OCI-LY7 (cell line): ENCODE measurements at regions not wholly inside any gene's neighbourhood (a gene's known extent, or its start where the extent isn't known, plus 50 kb on each side); places are given as distances from the start of the nearest gene placed in this dataset.

Source experiments
- BruUV-seq: library from RNA; stranded (reverse); fragments of 400-500 nt; replicated peaks from 2 replicates; lab custom pipeline; 2021; lab: Mats Ljungman, UMichigan
- CTCF ChIA-PET: fragments of 300-600 bp; sonication (Branson Sonifier 250); formaldehyde crosslinking; loops from one replicate; lab custom pipeline; 2022; ENCODE audit warnings: antibody characterized with exemption; ENCODE audit not compliant: unreplicated experiment; lab: Charles Lee
- POLR2A ChIA-PET: fragments of 300-600 bp; sonication (Branson Sonifier 250); formaldehyde crosslinking; loops from one replicate; lab custom pipeline; 2022; ENCODE audit warnings: antibody characterized with exemption; lab: Charles Lee
- DNase-seq: peaks from one replicate; pipeline ENCODE4 v3.0.0-alpha.2; 2015; ENCODE audit warnings: low spot score
- H2AFZ ChIP-seq: fragments of 200-600 bp; sonication (generic), shearing (Covaris generic); 2 replicates; pipeline ENCODE4 v1.6.1; 2014; ENCODE audit warnings: mild to moderate bottlenecking, antibody characterized with exemption, low read length, moderate library complexity
- H3K27ac ChIP-seq: fragments of 200-600 bp; sonication (generic); 2 replicates; pipeline ENCODE4 v1.5.1; 2014; ENCODE audit warnings: mixed run types, low read depth, mild to moderate bottlenecking, moderate library complexity, low read length, inconsistent platforms; ENCODE audit not compliant: poor library complexity, severe bottlenecking
- H3K36me3 ChIP-seq: fragments of 200-600 bp; sonication (generic); 2 replicates; pipeline ENCODE4 v1.6.1; 2014; ENCODE audit warnings: mild to moderate bottlenecking, antibody characterized with exemption, low read length, moderate library complexity, mixed read lengths; ENCODE audit not compliant: insufficient read depth
- H3K4me1 ChIP-seq: fragments of 200-600 bp; sonication (generic); 2 replicates; pipeline ENCODE4 v1.5.1; 2014; ENCODE audit warnings: mild to moderate bottlenecking, low read length; ENCODE audit not compliant: insufficient read depth, poor library complexity, severe bottlenecking
- H3K4me2 ChIP-seq: fragments of 200-600 bp; sonication (generic); 2 replicates; pipeline ENCODE4 v1.6.1; 2014; ENCODE audit warnings: mild to moderate bottlenecking, low read length
- H3K4me3 ChIP-seq: fragments of 200-600 bp; sonication (generic); 2 replicates; pipeline ENCODE4 v1.5.1; 2014; ENCODE audit warnings: mild to moderate bottlenecking, low read depth, low read length; ENCODE audit not compliant: poor library complexity, severe bottlenecking
- H3K79me2 ChIP-seq: fragments of 200-600 bp; sonication (generic); 2 replicates; pipeline ENCODE4 v1.6.1; 2016; ENCODE audit warnings: low read depth, mild to moderate bottlenecking, low read length, moderate library complexity, mixed read lengths; ENCODE audit not compliant: insufficient read depth
- H3K9me2 ChIP-seq: fragments of 200-600 bp; sonication (generic); 2 replicates; pipeline ENCODE4 v1.6.1; 2016; ENCODE audit warnings: mild to moderate bottlenecking, low read length, mixed read lengths; ENCODE audit not compliant: insufficient read depth
- H3K9me3 ChIP-seq: fragments of 200-600 bp; sonication (generic); 2 replicates; pipeline ENCODE4 v1.6.1; 2014; ENCODE audit warnings: mild to moderate bottlenecking, mixed run types, low read length, mixed read lengths
- H4K20me1 ChIP-seq: fragments of 200-600 bp; sonication (generic); 2 replicates; pipeline ENCODE4 v1.6.1; 2014; ENCODE audit warnings: mild to moderate bottlenecking, antibody characterized with exemption, low read length, moderate library complexity, mixed read lengths; ENCODE audit not compliant: insufficient read depth
- CTCF ChIP-seq: fragments of 200-600 bp; sonication (generic); conservative IDR thresholded peaks from 2 replicates; pipeline ENCODE4 v1.5.1; 2014; ENCODE audit warnings: mild to moderate bottlenecking, antibody characterized with exemption, low read length, moderate library complexity, mixed read lengths
- EZH2phosphoT487 ChIP-seq: fragments of 200-600 bp; sonication (generic); IDR thresholded peaks from 2 replicates; pipeline ENCODE4 v1.6.1; 2018; ENCODE audit warnings: low read depth, borderline replicate concordance, mild to moderate bottlenecking, mixed run types, antibody characterized with exemption, low read length, moderate library complexity, mixed read lengths
- intact Hi-C: fragments of 100-400 bp; cut with micrococcal nuclease; formaldehyde crosslinking; loops from one replicate; pipeline ENCODE4 v1.10.0; 2022; ENCODE audit not compliant: unreplicated experiment

GRCh38 chr14:56463271-56463890, 116.2 kb upstream of the TMEM260 start:
- H4K20me1 ChIP-seq: no peaks in the 10 kb centered on the region
- no peak for TF ChIP-seq CTCF
- TF ChIP-seq EZH2phosphoT487: no peak
- H3K9me3 ChIP-seq: no peaks in the 10 kb centered on the region
- ChIA-PET CTCF (interaction anchor here (1.0 kb wide), 1 partner anchor 10 kb away, joined by 3 read pairs; no protein-coding TSS in a partner anchor), POLR2A (interaction anchor here (1.0 to 1.7 kb wide), 2 partner anchors 9 to 13 kb away, joined by 3 read pairs; no protein-coding TSS in a partner anchor)
- H3K36me3 ChIP-seq: no peaks in the 10 kb centered on the region
- no peak overlapping the region for H3K4me2 ChIP-seq
- BruUV-seq: no TSS peak
- intact Hi-C loops: no loop called here
- no peak overlapping the region for H2AFZ ChIP-seq
- H3K79me2 ChIP-seq: no peaks in the 10 kb centered on the region
- no peaks in the 10 kb centered on the region; the same call in 1 of the 2 replicates for H3K9me2 ChIP-seq
- no peak overlapping the region for H3K4me3 ChIP-seq
- DNase-seq: no peak
- H3K4me1 ChIP-seq: no peaks in the 10 kb centered on the region
- H3K27ac ChIP-seq: no peak overlapping the region

GRCh38 chr14:56471056-56471455, 108.5 kb upstream of the TMEM260 start:
- BruUV-seq: no TSS peak
- DNase-seq: no peak
- no peak overlapping the region for H3K4me3 ChIP-seq
- H3K79me2 ChIP-seq: no peaks in the 10 kb centered on the region
- no peaks in the 10 kb centered on the region for H3K4me1 ChIP-seq
- no peaks in the 10 kb centered on the region for H3K9me2 ChIP-seq
- intact Hi-C loops: loop anchor here (5.0 to 10.0 kb wide), 2 partner anchors 606 to 1024 kb away; no protein-coding TSS in a partner anchor
- POLR2A ChIA-PET: no interaction called here
- H2AFZ ChIP-seq: no peak overlapping the region
- H3K27ac ChIP-seq: no peak overlapping the region
- H3K9me3 ChIP-seq: no peaks in the 10 kb centered on the region
- no peak overlapping the region for H3K4me2 ChIP-seq
- no peaks in the 10 kb centered on the region for H4K20me1 ChIP-seq
- H3K36me3 ChIP-seq: no peaks in the 10 kb centered on the region
- TF ChIP-seq EZH2phosphoT487 (no peak), CTCF (no peak)
- CTCF ChIA-PET: no interaction called here

- intact Hi-C loops: loop anchor here (5.0 to 10.0 kb wide), 2 partner anchors 610 to 1027 kb away; no protein-coding TSS in a partner anchor
- no TSS peak for BruUV-seq
- no peak overlapping the region for H2AFZ ChIP-seq
- H3K4me1 ChIP-seq: no peaks in the 10 kb centered on the region
- no peak overlapping the region for H3K27ac ChIP-seq
- H3K9me2 ChIP-seq: no peaks in the 10 kb centered on the region
- H3K4me2 ChIP-seq: no peak overlapping the region
- ChIA-PET POLR2A (no interaction called here), CTCF (interaction anchor here (0.5 to 1.2 kb wide), 2 partner anchors 17 to 70 kb away, joined by 4 to 25 read pairs; no protein-coding TSS in a partner anchor)
- no peaks in the 10 kb centered on the region for H3K36me3 ChIP-seq
- no peaks in the 10 kb centered on the region for H3K79me2 ChIP-seq
- H3K4me3 ChIP-seq: no peak overlapping the region
- H4K20me1 ChIP-seq: no peaks in the 10 kb centered on the region
- DNase-seq: peak; percentile 49
- H3K9me3 ChIP-seq: no peaks in the 10 kb centered on the region
- TF ChIP-seq EZH2phosphoT487 (no peak), CTCF (peak; percentile 87)
Measured at GRCh38 chr14:56474419-56475022, 105.1 kb upstream of the TMEM260 start.
